ENCODE measurements at regions not wholly inside any gene's neighbourhood (a gene's known extent, or its start where the extent isn't known, plus 50 kb on each side); places are given as distances from the start of the nearest gene placed in this dataset.

- TF ChIP-seq POLR2A (IDR thresholded peaks at IDR 0.05) = no peak
- TF ChIP-seq, protein P1, sequence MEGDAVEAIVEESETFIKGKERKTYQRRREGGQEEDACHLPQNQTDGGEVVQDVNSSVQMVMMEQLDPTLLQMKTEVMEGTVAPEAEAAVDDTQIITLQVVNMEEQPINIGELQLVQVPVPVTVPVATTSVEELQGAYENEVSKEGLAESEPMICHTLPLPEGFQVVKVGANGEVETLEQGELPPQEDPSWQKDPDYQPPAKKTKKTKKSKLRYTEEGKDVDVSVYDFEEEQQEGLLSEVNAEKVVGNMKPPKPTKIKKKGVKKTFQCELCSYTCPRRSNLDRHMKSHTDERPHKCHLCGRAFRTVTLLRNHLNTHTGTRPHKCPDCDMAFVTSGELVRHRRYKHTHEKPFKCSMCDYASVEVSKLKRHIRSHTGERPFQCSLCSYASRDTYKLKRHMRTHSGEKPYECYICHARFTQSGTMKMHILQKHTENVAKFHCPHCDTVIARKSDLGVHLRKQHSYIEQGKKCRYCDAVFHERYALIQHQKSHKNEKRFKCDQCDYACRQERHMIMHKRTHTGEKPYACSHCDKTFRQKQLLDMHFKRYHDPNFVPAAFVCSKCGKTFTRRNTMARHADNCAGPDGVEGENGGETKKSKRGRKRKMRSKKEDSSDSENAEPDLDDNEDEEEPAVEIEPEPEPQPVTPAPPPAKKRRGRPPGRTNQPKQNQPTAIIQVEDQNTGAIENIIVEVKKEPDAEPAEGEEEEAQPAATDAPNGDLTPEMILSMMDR (IDR thresholded peaks at IDR 0.05) = no peak
These were observed 266.3 kb upstream of the NSMCE3 start for GRCh38 chr15:29535952-29536351.
